IMR-90 (cell line): ENCODE measurements at regions not wholly inside any gene's neighbourhood (a gene's known extent, or its start where the extent isn't known, plus 50 kb on each side); places are given as distances from the start of the nearest gene placed in this dataset.

Source experiments
- ATAC-seq: fragments of 200-7000 bp; cut with Tn5 transposase; 2 replicates; pipeline ENCODE4 v1.9.1; 2020; ENCODE audit warnings: low read depth, mild to moderate bottlenecking, moderate library complexity
- BruUV-seq: library from RNA; stranded (reverse); fragments of 400-500 nt; replicated peaks from 2 replicates; lab custom pipeline; 2021; lab: Mats Ljungman, UMichigan
- CTCF ChIA-PET: fragments of 300-600 bp; formaldehyde crosslinking; extraction: SDS; loops from one replicate; lab custom pipeline; 2021; ENCODE audit warnings: antibody characterized with exemption; lab: Yijun Ruan, JAX
- POLR2A ChIA-PET: fragments of 300-600 bp; sonication (Branson Sonifier 250); formaldehyde crosslinking; loops from one replicate; lab custom pipeline; 2022; ENCODE audit warnings: antibody characterized with exemption; ENCODE audit not compliant: unreplicated experiment; lab: Charles Lee
- DNase-seq: peaks from one replicate; pipeline ENCODE4 v3.0.0; 2013
- H2AFZ ChIP-seq: replicated peaks from 2 replicates; pipeline ENCODE3; 2013; ENCODE audit warnings: low read length, mild to moderate bottlenecking; ENCODE audit not compliant: poor library complexity
- H2AK5ac ChIP-seq: 2 replicates; pipeline ENCODE4 v1.6.1; 2013; ENCODE audit warnings: low read depth, low read length, inconsistent platforms
- H2AK9ac ChIP-seq: replicated peaks from 2 replicates; pipeline ENCODE3; 2013; ENCODE audit warnings: mild to moderate bottlenecking, low read depth, low read length, moderate library complexity; ENCODE audit not compliant: poor library complexity
- H2BK120ac ChIP-seq: 2 replicates; pipeline ENCODE4 v1.6.1; 2013; ENCODE audit warnings: low read depth, low read length, inconsistent platforms
- H2BK15ac ChIP-seq: 3 replicates; pipeline ENCODE4 v1.6.1; 2013; ENCODE audit warnings: low read depth, low read length, inconsistent platforms
- H2BK20ac ChIP-seq: 2 replicates; pipeline ENCODE4 v1.6.1; 2013; ENCODE audit warnings: low read depth, mild to moderate bottlenecking, inconsistent platforms, low read length, moderate library complexity
- H2BK5ac ChIP-seq: 2 replicates; pipeline ENCODE4 v1.6.1; 2013; ENCODE audit warnings: mild to moderate bottlenecking, low read depth, low read length, inconsistent platforms; ENCODE audit not compliant: poor library complexity, severe bottlenecking
- H3K14ac ChIP-seq: replicated peaks from 2 replicates; pipeline ENCODE4 v1.6.1; 2013; ENCODE audit warnings: low read depth, low read length, inconsistent platforms
- H3K18ac ChIP-seq: 2 replicates; pipeline ENCODE4 v1.6.1; 2013; ENCODE audit warnings: low read depth, low read length, control low read depth
- H3K23ac ChIP-seq: 2 replicates; pipeline ENCODE4 v1.6.1; 2013; ENCODE audit warnings: low read depth, low read length, inconsistent platforms
- H3K27ac ChIP-seq: 2 replicates; pipeline ENCODE4 v1.5.1; 2013; ENCODE audit warnings: mild to moderate bottlenecking, control low read depth, low read length; ENCODE audit not compliant: insufficient read depth
- H3K27me3 ChIP-seq: 2 replicates; pipeline ENCODE4 v1.6.1; 2013; ENCODE audit warnings: low read length; ENCODE audit not compliant: control insufficient read depth, insufficient read depth
- H3K36me3 ChIP-seq: 2 replicates; pipeline ENCODE4 v1.6.1; 2013; ENCODE audit warnings: low read length, mixed read lengths; ENCODE audit not compliant: control insufficient read depth, insufficient read depth
- H3K4ac ChIP-seq: 2 replicates; pipeline ENCODE4 v1.6.1; 2013; ENCODE audit warnings: low read depth, low read length, inconsistent platforms
- H3K4me1 ChIP-seq: 2 replicates; pipeline ENCODE4 v1.6.1; 2013; ENCODE audit warnings: low read length, mixed read lengths; ENCODE audit not compliant: control insufficient read depth, insufficient read depth
- H3K4me2 ChIP-seq: 2 replicates; pipeline ENCODE4 v1.6.1; 2013; ENCODE audit warnings: low read depth, mild to moderate bottlenecking, control low read depth, low read length, moderate library complexity
- H3K4me3 ChIP-seq: 2 replicates; pipeline ENCODE4 v1.5.1; 2013; ENCODE audit warnings: low read depth, mild to moderate bottlenecking, control low read depth, low read length, moderate library complexity; ENCODE audit not compliant: insufficient read depth
- H3K56ac ChIP-seq: 2 replicates; pipeline ENCODE4 v1.6.1; 2013; ENCODE audit warnings: low read length, inconsistent platforms; ENCODE audit not compliant: insufficient read depth; ENCODE audit errors: extremely low read depth
- H3K79me1 ChIP-seq, 2 experiments: 2 replicates each; pipeline ENCODE4 v1.6.1; 2013; ENCODE audit warnings: low read length in 2 of 2, inconsistent platforms in 1 of 2, low read depth in 1 of 2
- H3K9ac ChIP-seq: 2 replicates; pipeline ENCODE4 v1.6.1; 2013; ENCODE audit warnings: low read depth, low read length, control low read depth
- H3K9me1 ChIP-seq: 2 replicates; pipeline ENCODE4 v1.6.1; 2013; ENCODE audit warnings: low read length, inconsistent platforms; ENCODE audit not compliant: insufficient read depth
- H3K9me3 ChIP-seq: 2 replicates; pipeline ENCODE4 v1.6.1; 2013; ENCODE audit warnings: low read length; ENCODE audit not compliant: control insufficient read depth, insufficient read depth
- H4K20me1 ChIP-seq: 2 replicates; pipeline ENCODE4 v1.6.1; 2013; ENCODE audit warnings: low read length, inconsistent platforms; ENCODE audit not compliant: insufficient read depth
- H4K5ac ChIP-seq: 2 replicates; pipeline ENCODE4 v1.6.1; 2013; ENCODE audit warnings: mild to moderate bottlenecking, low read depth, low read length, control low read depth
- H4K8ac ChIP-seq, 2 experiments: 2 replicates each; pipeline ENCODE4 v1.6.1; 2013; ENCODE audit warnings: low read depth in 2 of 2, low read length in 2 of 2, control low read depth in 1 of 2, inconsistent platforms in 1 of 2
- H4K91ac ChIP-seq: 2 replicates; pipeline ENCODE4 v1.6.1; 2013; ENCODE audit warnings: low read depth, low read length, inconsistent platforms; ENCODE audit not compliant: insufficient read depth
- BHLHE40 ChIP-seq: fragments of 150-350 bp; IDR thresholded peaks from 2 replicates; pipeline ENCODE4 v1.6.1; 2016; ENCODE audit warnings: mild to moderate bottlenecking, low read depth, low read length
- CEBPB ChIP-seq: IDR thresholded peaks from 2 replicates; pipeline ENCODE4 v1.6.1; 2012; ENCODE audit warnings: low read depth, low read length, improper control_type of control experiment
- CHD1 ChIP-seq: IDR thresholded peaks from 2 replicates; pipeline ENCODE4 v1.6.1; 2012; ENCODE audit warnings: low read depth, low read length, improper control_type of control experiment
- CTCF ChIP-seq: conservative IDR thresholded peaks from 2 replicates; pipeline ENCODE4 v1.5.1; 2012; ENCODE audit warnings: mild to moderate bottlenecking, low read depth, low read length, improper control_type of control experiment
- FOS ChIP-seq: fragments of 150-350 bp; IDR thresholded peaks from 2 replicates; pipeline ENCODE4 v1.6.1; 2016; ENCODE audit warnings: low read depth, low read length
- MAFK ChIP-seq: IDR thresholded peaks from 2 replicates; pipeline ENCODE4 v1.6.1; 2012; ENCODE audit warnings: low read depth, low read length, improper control_type of control experiment
- MAZ ChIP-seq: IDR thresholded peaks from 2 replicates; pipeline ENCODE4 v1.6.1; 2012; ENCODE audit warnings: low read depth, mild to moderate bottlenecking, low read length, improper control_type of control experiment, moderate library complexity, borderline replicate concordance
- MXI1 ChIP-seq: IDR thresholded peaks from 2 replicates; pipeline ENCODE4 v1.6.1; 2012; ENCODE audit warnings: low read depth, mild to moderate bottlenecking, low read length, moderate library complexity, borderline replicate concordance
- NFE2L2 ChIP-seq: fragments of 150-350 bp; IDR thresholded peaks from 2 replicates; pipeline ENCODE4 v1.6.1; 2016; ENCODE audit warnings: low read depth, mild to moderate bottlenecking, low read length
- POLR2A ChIP-seq: IDR thresholded peaks from 2 replicates; pipeline ENCODE4 v1.6.1; 2012; ENCODE audit warnings: mild to moderate bottlenecking, low read depth, low read length
- RAD21 ChIP-seq: IDR thresholded peaks from 2 replicates; pipeline ENCODE4 v1.6.1; 2012; ENCODE audit warnings: low read length, improper control_type of control experiment
- RCOR1 ChIP-seq: IDR thresholded peaks from 2 replicates; pipeline ENCODE4 v1.6.1; 2012; ENCODE audit warnings: mild to moderate bottlenecking, low read length, improper control_type of control experiment; ENCODE audit not compliant: insufficient replicate concordance
- RFX5 ChIP-seq: IDR thresholded peaks from 2 replicates; pipeline ENCODE4 v1.8.0; 2012; ENCODE audit warnings: low read depth, mild to moderate bottlenecking, low read length, moderate library complexity
- SMC3 ChIP-seq: fragments of 150-350 bp; IDR thresholded peaks from 2 replicates; pipeline ENCODE4 v1.6.1; 2016; ENCODE audit warnings: low read depth, mild to moderate bottlenecking, antibody characterized with exemption, low read length, moderate library complexity
- USF2 ChIP-seq: fragments of 150-350 bp; IDR thresholded peaks from 2 replicates; pipeline ENCODE4 v1.6.1; 2017; ENCODE audit warnings: mild to moderate bottlenecking, antibody characterized with exemption, low read length, low read depth
- WGBS, 2 experiments: methylation state at CpG; one replicate each; pipeline versions ENCODE4 v1.1.5 to v1.1.7; 2013; ENCODE audit warnings: missing lambda C conversion rate in 2 of 2; ENCODE audit not compliant: insufficient read length in 1 of 2; ENCODE audit errors: extremely low coverage in 2 of 2; 5-methylcytosine and 5-hydroxymethylcytosine counted together
- dilution Hi-C: fragments of 300-500 bp; cut with HindIII; formaldehyde crosslinking; loops from one replicate; pipeline ENCODE4 v1.14.3; 2018; ENCODE audit warnings: low sequenced_read_pairs; ENCODE audit not compliant: unreplicated experiment
- in situ Hi-C: fragments of 300-500 bp; cut with MboI; formaldehyde crosslinking; loops from 3 replicates; pipeline ENCODE4 v1.14.3; 2019; ENCODE audit warnings: low sequenced_read_pairs, inconsistent platforms, mixed read lengths
- intact Hi-C: fragments of 100-400 bp; cut with micrococcal nuclease; formaldehyde crosslinking; loops from 2 replicates; pipeline ENCODE4 v1.10.0; 2022
- TF ChIP-seq, protein P1 (sequence below): fragments of 150-350 bp; IDR thresholded peaks from 2 replicates; pipeline ENCODE4 v1.6.1; 2016; ENCODE audit warnings: low read depth, mild to moderate bottlenecking, low read length, moderate library complexity, borderline replicate concordance

DNA sequence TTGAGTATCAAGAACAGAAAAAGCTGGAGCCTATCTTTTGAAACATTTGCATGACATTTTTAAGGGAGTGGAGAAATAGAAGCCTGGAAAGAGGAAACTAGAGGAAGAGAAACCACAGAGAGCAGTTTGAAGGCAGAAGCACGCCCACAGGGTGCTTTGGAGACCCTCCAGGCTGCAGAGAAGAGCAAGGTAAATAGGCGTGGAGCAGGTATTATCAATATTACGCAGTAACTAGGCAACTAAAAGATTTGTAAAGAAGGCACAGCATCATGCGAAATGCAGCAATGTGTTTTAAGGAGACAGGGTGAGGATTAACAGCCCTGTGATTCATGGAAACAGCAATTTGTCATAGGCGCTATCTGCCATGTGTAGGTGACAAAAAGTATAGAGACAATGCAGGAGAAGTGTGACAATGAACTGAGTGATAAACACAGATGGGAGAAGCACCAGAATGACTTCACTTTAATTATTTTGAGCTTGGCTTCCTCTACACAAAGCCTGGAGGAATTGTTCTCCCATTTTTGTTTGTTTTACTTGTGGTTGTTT, 281.2 kb downstream of the BRINP1 start:
- Histone ChIP-seq H3K4ac (no peak overlapping the region), H3K14ac (no peak overlapping the region), H2BK20ac (no peak overlapping the region), H3K4me1 (no peaks in the 10 kb centered on the region), H3K9ac (no peak overlapping the region), H3K9me1 (no peaks in the 10 kb centered on the region), H2BK5ac (no peak overlapping the region), H3K56ac (no peak overlapping the region), H3K79me1 (no peaks in the 10 kb centered on the region), H3K23ac (no peak overlapping the region), H2AK9ac (no peak overlapping the region), H3K4me2 (no peak overlapping the region), H3K27ac (no peak overlapping the region), H4K20me1 (no peaks in the 10 kb centered on the region), H2BK120ac (no peak overlapping the region), H2BK15ac (no peak overlapping the region), H3K9me3 (peaks cover 12% of the 10 kb centered on the region), H3K4me3 (no peak overlapping the region), H4K8ac (no peak overlapping the region), H4K91ac (no peak overlapping the region), H3K18ac (no peak overlapping the region), H3K27me3 (no peaks in the 10 kb centered on the region), H3K36me3 (no peaks in the 10 kb centered on the region), H4K5ac (no peak overlapping the region), H2AK5ac (no peak overlapping the region), H2AFZ (no peak overlapping the region)
- ATAC-seq (no peak), DNase-seq (no peak)
- TF ChIP-seq, protein P1, sequence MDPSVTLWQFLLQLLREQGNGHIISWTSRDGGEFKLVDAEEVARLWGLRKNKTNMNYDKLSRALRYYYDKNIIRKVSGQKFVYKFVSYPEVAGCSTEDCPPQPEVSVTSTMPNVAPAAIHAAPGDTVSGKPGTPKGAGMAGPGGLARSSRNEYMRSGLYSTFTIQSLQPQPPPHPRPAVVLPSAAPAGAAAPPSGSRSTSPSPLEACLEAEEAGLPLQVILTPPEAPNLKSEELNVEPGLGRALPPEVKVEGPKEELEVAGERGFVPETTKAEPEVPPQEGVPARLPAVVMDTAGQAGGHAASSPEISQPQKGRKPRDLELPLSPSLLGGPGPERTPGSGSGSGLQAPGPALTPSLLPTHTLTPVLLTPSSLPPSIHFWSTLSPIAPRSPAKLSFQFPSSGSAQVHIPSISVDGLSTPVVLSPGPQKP = no peak
- no peak for TF ChIP-seq MXI1
- no peak for TF ChIP-seq RCOR1
- no peak for TF ChIP-seq BHLHE40
- no peak for TF ChIP-seq NFE2L2
- no peak for TF ChIP-seq POLR2A
- TF ChIP-seq MAZ = no peak
- no peak for TF ChIP-seq USF2
- TF ChIP-seq FOS = no peak
- no peak for TF ChIP-seq SMC3
- TF ChIP-seq RFX5 = no peak
- TF ChIP-seq MAFK = no peak
- TF ChIP-seq CEBPB = no peak
- no peak for TF ChIP-seq RAD21
- no peak for TF ChIP-seq CHD1
- TF ChIP-seq CTCF = no peak
- ChIA-PET CTCF (no interaction called here), POLR2A (no interaction called here)
- in situ Hi-C loops (no loop called here), dilution Hi-C loops (no loop called here), intact Hi-C loops (no loop called here)
- BruUV-seq = no TSS peak
- WGBS, 2 experiments = 29% methylated on average over 5 of the region's 5 CpGs; no CpG with 5 or more reads in 1 of the 2 experiments
